Activated T-cell treated with anti-CD3 and anti-CD28 coated beads, Interleukin-2, amount 50 U/mL, for 4 hours (primary cell): ENCODE measurements at regions not wholly inside any gene's neighbourhood (a gene's known extent, or its start where the extent isn't known, plus 50 kb on each side); places are given as distances from the start of the nearest gene placed in this dataset.
"Not testable (repeated sequence)": the region's sequence is repeated elsewhere in the genome, so short reads cannot be mapped to it uniquely, and the experiment has no call there.

ENCODE experiments used
- ATAC-seq, 2 donors: fragments of 200-7000 bp; cut with Tn5 transposase; one replicate each; pipeline ENCODE4 v1.10.0; 2021
- DNase-seq: peaks from one replicate; pipeline ENCODE4 v3.0.0-alpha.2; 2020
- H3K27me3 Mint-ChIP-seq: one replicate; pipeline ENCODE4 v1.8.0; 2021; ENCODE audit warnings: low read depth, mixed read lengths
- H3K36me3 Mint-ChIP-seq: one replicate; pipeline ENCODE4 v1.8.0; 2022; ENCODE audit warnings: mixed read lengths; ENCODE audit not compliant: insufficient read depth
- H3K4me1 Mint-ChIP-seq: one replicate; pipeline ENCODE4 v1.8.0; 2021; ENCODE audit warnings: low read depth, mixed read lengths
- H3K4me3 Mint-ChIP-seq: one replicate; pipeline ENCODE4 v1.8.0; 2021; ENCODE audit warnings: mild to moderate bottlenecking, moderate library complexity, mixed read lengths
- H3K9me3 Mint-ChIP-seq: one replicate; pipeline ENCODE4 v1.8.0; 2021; ENCODE audit warnings: mixed read lengths

- no peaks in the 10 kb centered on the region for H3K36me3 Mint-ChIP-seq
- no peak overlapping the region for H3K4me3 Mint-ChIP-seq
- DNase-seq (no peak), ATAC-seq (no peak)
- no peaks in the 10 kb centered on the region for H3K4me1 Mint-ChIP-seq
- H3K27me3 Mint-ChIP-seq: no peaks in the 10 kb centered on the region
- H3K9me3 Mint-ChIP-seq: no peaks in the 10 kb centered on the region
Measured at GRCh38 chrX:139475432-139475831, 55.1 kb upstream of the F9 start.

- not testable (repeated sequence) for H3K4me3 Mint-ChIP-seq, H3K4me1 Mint-ChIP-seq, ATAC-seq, H3K9me3 Mint-ChIP-seq, H3K27me3 Mint-ChIP-seq, DNase-seq, H3K36me3 Mint-ChIP-seq
Measured at GRCh38 chrX:139461945-139462344, 68.6 kb upstream of the F9 start.

GRCh38 chrX:139454743-139455142 lies 75.8 kb upstream of the F9 start:
- no peaks in the 10 kb centered on the region for H3K36me3 Mint-ChIP-seq
- no peaks in the 10 kb centered on the region for H3K4me1 Mint-ChIP-seq
- no peak for DNase-seq
- H3K27me3 Mint-ChIP-seq: peaks cover 4% of the 10 kb centered on the region
- no peaks in the 10 kb centered on the region for H3K9me3 Mint-ChIP-seq
- H3K4me3 Mint-ChIP-seq: no peak overlapping the region
- no peak for ATAC-seq

- H3K9me3 Mint-ChIP-seq: peaks cover 3% of the 10 kb centered on the region
- DNase-seq (no peak), ATAC-seq (no peak)
- H3K36me3 Mint-ChIP-seq: no peaks in the 10 kb centered on the region
- H3K4me1 Mint-ChIP-seq: no peaks in the 10 kb centered on the region
- no peaks in the 10 kb centered on the region for H3K27me3 Mint-ChIP-seq
- H3K4me3 Mint-ChIP-seq: no peak overlapping the region
Measured at GRCh38 chrX:139448996-139449395, 81.5 kb upstream of the F9 start.

- H3K9me3 Mint-ChIP-seq: peaks cover 3% of the 10 kb centered on the region
- no peaks in the 10 kb centered on the region for H3K27me3 Mint-ChIP-seq
- H3K36me3 Mint-ChIP-seq: no peaks in the 10 kb centered on the region
- H3K4me3 Mint-ChIP-seq: no peak overlapping the region
- DNase-seq (no peak), ATAC-seq (no peak)
- H3K4me1 Mint-ChIP-seq: no peaks in the 10 kb centered on the region
Measured at GRCh38 chrX:139446832-139447231, 83.7 kb upstream of the F9 start.

- no peaks in the 10 kb centered on the region for H3K36me3 Mint-ChIP-seq
- no peak for ATAC-seq
- H3K4me3 Mint-ChIP-seq: no peak overlapping the region
- peaks cover 2% of the 10 kb centered on the region for H3K27me3 Mint-ChIP-seq
- no peaks in the 10 kb centered on the region for H3K4me1 Mint-ChIP-seq
- no peak for DNase-seq
- no peaks in the 10 kb centered on the region for H3K9me3 Mint-ChIP-seq
Measured at GRCh38 chrX:139429913-139430312, 100.6 kb upstream of the F9 start.

- H3K36me3 Mint-ChIP-seq: no peaks in the 10 kb centered on the region
- H3K9me3 Mint-ChIP-seq: no peaks in the 10 kb centered on the region
- ATAC-seq (no peak), DNase-seq (no peak)
- H3K4me3 Mint-ChIP-seq: no peak overlapping the region
- H3K4me1 Mint-ChIP-seq: no peaks in the 10 kb centered on the region
- no peaks in the 10 kb centered on the region for H3K27me3 Mint-ChIP-seq
Measured at GRCh38 chrX:139423186-139423585, 107.4 kb upstream of the F9 start.

GRCh38 chrX:139398258-139398657 lies 132.3 kb upstream of the F9 start:
- not testable (repeated sequence) for H3K36me3 Mint-ChIP-seq, H3K9me3 Mint-ChIP-seq, ATAC-seq, H3K4me1 Mint-ChIP-seq, DNase-seq, H3K4me3 Mint-ChIP-seq, H3K27me3 Mint-ChIP-seq

GRCh38 chrX:139388254-139388653 lies 142.3 kb upstream of the F9 start:
- no peaks in the 10 kb centered on the region for H3K4me1 Mint-ChIP-seq
- no peak for ATAC-seq
- no peak for DNase-seq
- no peaks in the 10 kb centered on the region for H3K9me3 Mint-ChIP-seq
- no peaks in the 10 kb centered on the region for H3K36me3 Mint-ChIP-seq
- no peaks in the 10 kb centered on the region for H3K27me3 Mint-ChIP-seq
- H3K4me3 Mint-ChIP-seq: no peak overlapping the region

GRCh38 chrX:139382529-139382928 lies 148.0 kb upstream of the F9 start:
- DNase-seq (no peak), ATAC-seq (no peak)
- no peaks in the 10 kb centered on the region for H3K36me3 Mint-ChIP-seq
- no peak overlapping the region for H3K4me3 Mint-ChIP-seq
- no peaks in the 10 kb centered on the region for H3K9me3 Mint-ChIP-seq
- H3K27me3 Mint-ChIP-seq: no peaks in the 10 kb centered on the region
- no peaks in the 10 kb centered on the region for H3K4me1 Mint-ChIP-seq

GRCh38 chrX:139376547-139376946 lies 154.0 kb upstream of the F9 start:
- H3K9me3 Mint-ChIP-seq, H3K4me1 Mint-ChIP-seq, H3K27me3 Mint-ChIP-seq, H3K4me3 Mint-ChIP-seq, ATAC-seq, DNase-seq, H3K36me3 Mint-ChIP-seq: not testable (repeated sequence)

- Mint-ChIP-seq H3K4me3 (no peak overlapping the region), H3K36me3 (no peaks in the 10 kb centered on the region), H3K9me3 (no peaks in the 10 kb centered on the region), H3K27me3 (no peaks in the 10 kb centered on the region), H3K4me1 (no peaks in the 10 kb centered on the region)
- DNase-seq (no peak), ATAC-seq (no peak)
Measured at GRCh38 chrX:139360356-139360755, 170.2 kb upstream of the F9 start.

- not testable (repeated sequence) for DNase-seq, H3K36me3 Mint-ChIP-seq, H3K4me1 Mint-ChIP-seq, H3K9me3 Mint-ChIP-seq, H3K27me3 Mint-ChIP-seq, H3K4me3 Mint-ChIP-seq, ATAC-seq
Measured at GRCh38 chrX:139342594-139342991, 187.9 kb upstream of the F9 start.

- not testable (repeated sequence) for DNase-seq, ATAC-seq
Measured at GRCh38 chrX:139341855-139342593, 188.5 kb upstream of the F9 start.

GRCh38 chrX:139332441-139332840 lies 198.1 kb upstream of the F9 start:
- no peaks in the 10 kb centered on the region for H3K4me1 Mint-ChIP-seq
- H3K36me3 Mint-ChIP-seq: no peaks in the 10 kb centered on the region
- ATAC-seq: no peak
- no peaks in the 10 kb centered on the region for H3K27me3 Mint-ChIP-seq
- H3K9me3 Mint-ChIP-seq: no peaks in the 10 kb centered on the region
- no peak for DNase-seq
- H3K4me3 Mint-ChIP-seq: no peak overlapping the region

More at GRCh38 chrX:139341855-139342593, 188.5 kb upstream of the F9 start:
- H3K9me3 Mint-ChIP-seq, H3K36me3 Mint-ChIP-seq, H3K4me1 Mint-ChIP-seq, H3K4me3 Mint-ChIP-seq, H3K27me3 Mint-ChIP-seq: not testable (repeated sequence)

GRCh38 chrX:139327355-139327754 lies 203.2 kb upstream of the F9 start:
- Mint-ChIP-seq H3K36me3 (no peaks in the 10 kb centered on the region), H3K4me3 (no peak overlapping the region), H3K4me1 (no peaks in the 10 kb centered on the region), H3K27me3 (no peaks in the 10 kb centered on the region), H3K9me3 (no peaks in the 10 kb centered on the region)
- ATAC-seq: no peak
- no peak for DNase-seq
